Cardiac septum (tissue), 1 donor: ENCODE measurements at regions not wholly inside any gene's neighbourhood (a gene's known extent, or its start where the extent isn't known, plus 50 kb on each side); places are given as distances from the start of the nearest gene placed in this dataset.
"Not testable (repeated sequence)": the region's sequence is repeated elsewhere in the genome, so short reads cannot be mapped to it uniquely, and the experiment has no call there.

Source experiments
- DNase-seq: peaks from one replicate; pipeline ENCODE4 v3.0.0-alpha.2; 2020; ENCODE audit warnings: low spot score
- intact Hi-C: fragments of 100-400 bp; cut with DNase I; formaldehyde crosslinking; loops from one replicate; pipeline ENCODE4 v1.14.0; 2022
- donor health status: DM: no; HTN: no; CAD: no.

DNA sequence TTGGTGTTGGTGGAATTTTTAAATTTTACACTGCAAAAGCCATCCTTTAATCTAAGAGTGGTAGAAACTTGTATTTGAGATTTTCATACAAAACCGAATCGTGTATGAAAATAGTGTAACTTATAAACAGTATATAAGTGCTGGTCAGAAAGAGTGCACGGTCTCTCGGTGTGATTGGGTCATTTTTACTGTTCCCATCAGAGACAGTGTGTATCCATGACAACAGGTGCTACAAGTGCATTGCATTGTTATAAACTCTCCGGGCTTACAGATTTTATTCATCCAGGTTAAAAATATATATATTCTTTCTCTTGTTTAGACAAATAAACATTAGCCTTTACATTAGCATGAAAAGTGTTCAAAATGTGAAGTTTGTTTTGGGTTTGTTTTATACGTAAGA is 721.9 kb downstream of the METTL4 start:
- intact Hi-C loops: no loop called here
- no peak for DNase-seq

GRCh38 chr18:1857281-1857680 is 714.0 kb downstream of the METTL4 start:
- intact Hi-C loops, DNase-seq: not testable (repeated sequence)

GRCh38 chr18:1861473-1861872 is 709.8 kb downstream of the METTL4 start:
- intact Hi-C loops: no loop called here
- DNase-seq: no peak

- no peak for DNase-seq
- intact Hi-C loops: no loop called here
Measured at GRCh38 chr18:1865869-1866268, 705.4 kb downstream of the METTL4 start.

DNA sequence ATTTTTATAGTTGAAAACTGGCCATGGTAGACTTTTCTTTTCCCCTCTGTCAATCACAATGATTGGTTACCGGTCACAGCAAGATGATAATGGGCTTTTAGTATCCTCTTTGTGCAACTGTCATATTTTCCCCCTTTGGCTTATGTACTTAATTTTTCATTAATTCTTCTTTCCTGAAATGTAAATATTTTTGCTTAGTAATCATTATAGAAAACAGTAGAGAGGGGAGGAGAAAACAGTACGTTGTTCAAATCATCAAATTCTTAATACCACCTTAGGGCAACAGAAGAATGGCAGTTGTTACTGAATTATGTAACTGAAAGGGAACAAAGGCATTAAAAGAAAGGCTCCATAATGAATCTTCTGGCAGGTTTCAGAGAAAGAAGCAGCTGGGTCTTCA is 699.0 kb downstream of the METTL4 start:
- DNase-seq: no peak
- intact Hi-C loops: no loop called here

GRCh38 chr18:1875219-1875618 is 696.1 kb downstream of the METTL4 start:
- no peak for DNase-seq
- intact Hi-C loops: no loop called here

GRCh38 chr18:1884623-1885022 is 686.7 kb downstream of the METTL4 start:
- DNase-seq: no peak
- intact Hi-C loops: no loop called here

GRCh38 chr18:1891641-1892040 is 679.7 kb downstream of the METTL4 start:
- DNase-seq: no peak

GRCh38 chr18:1892191-1892590 is 679.1 kb downstream of the METTL4 start:
- no peak for DNase-seq
- intact Hi-C loops: no loop called here

More at GRCh38 chr18:1891641-1892040, 679.7 kb downstream of the METTL4 start:
- intact Hi-C loops: no loop called here

DNA sequence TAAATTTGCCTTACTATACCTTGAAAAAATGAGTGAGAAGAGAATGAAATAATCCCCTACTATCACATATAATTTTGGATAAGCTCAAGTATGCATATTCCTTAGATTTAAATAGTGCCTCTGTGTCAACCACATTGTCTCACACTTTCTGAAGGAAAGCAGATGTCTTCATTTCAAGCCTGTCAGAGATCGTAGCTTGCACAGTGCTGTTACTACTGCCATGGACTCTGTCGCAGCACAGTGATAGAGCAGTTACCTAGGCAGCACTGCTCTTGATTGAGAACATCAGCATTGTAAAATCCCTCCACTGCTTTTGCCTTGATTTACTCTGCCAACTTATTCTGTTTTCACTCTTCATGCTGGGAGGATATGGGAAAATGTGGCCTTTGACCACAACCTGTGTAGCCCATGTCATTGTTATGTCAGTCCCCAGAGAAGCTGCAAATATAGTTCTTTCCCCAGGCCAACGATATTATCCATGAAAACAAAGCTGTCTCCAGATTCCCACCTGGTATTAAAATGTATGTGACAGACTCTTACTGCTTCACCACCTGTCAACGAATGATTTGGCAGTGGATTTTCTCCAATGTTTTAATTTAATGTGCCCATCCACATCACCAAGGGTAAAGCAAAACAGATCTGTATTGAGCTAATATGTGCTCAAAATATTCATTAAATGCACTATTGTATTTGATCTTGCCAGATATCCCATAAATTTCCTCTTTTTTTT is 675.7 kb downstream of the METTL4 start:
- DNase-seq: no peak
- intact Hi-C loops: no loop called here

DNA sequence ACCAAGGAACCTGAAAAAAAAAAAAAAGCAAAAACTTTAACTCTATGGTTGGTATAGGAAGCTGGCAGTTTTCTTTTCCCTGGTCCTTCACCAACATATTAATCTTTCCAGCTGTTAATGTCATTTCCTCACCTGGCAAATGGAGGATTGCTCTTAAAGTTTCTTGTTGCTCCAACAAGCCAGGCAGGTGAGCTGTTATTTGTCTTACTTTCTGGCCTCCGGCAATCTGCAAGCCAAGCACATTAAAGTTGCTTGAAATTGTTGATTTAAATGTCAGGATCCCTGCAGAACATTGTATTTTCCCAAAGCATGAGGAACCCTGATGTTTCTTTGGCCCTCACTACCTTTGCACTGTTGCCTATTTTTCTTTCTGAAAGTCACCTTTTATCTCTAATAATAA is 664.9 kb downstream of the METTL4 start:
- intact Hi-C loops: no loop called here
- DNase-seq: no peak

DNA sequence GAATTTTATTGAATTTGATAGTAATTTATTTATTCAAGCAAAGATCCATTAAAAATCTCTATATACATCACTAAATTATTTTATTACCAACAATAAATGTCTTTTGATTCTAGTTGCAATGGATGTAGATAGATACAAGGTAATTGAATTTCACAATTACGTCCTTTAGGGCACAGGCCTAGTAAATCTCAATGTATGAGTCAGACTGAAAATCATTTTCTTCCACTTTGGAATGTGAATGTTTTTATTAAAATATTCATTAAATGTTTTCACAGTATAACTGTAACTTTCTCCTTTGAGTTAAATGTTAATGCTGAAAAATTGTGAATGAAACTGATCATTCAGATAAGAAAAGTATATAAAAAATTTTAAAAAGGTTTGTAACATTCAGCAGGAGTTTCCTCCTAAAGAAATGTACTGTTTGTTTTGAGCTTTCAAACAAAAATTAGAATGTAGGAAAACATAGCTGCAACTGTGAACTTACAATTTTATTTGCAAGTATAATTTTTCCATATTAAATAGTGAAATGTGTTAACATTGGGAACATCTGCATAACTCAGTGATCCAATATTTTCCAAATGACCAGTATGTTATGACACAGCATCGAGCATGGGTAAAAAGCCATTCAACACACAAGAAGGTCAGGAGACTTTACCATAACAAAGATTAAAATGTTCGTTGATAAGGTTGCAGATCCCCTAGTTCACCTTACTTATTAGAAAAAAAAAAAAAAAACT is 663.7 kb downstream of the METTL4 start:
- intact Hi-C loops: no loop called here
- DNase-seq: no peak

DNA sequence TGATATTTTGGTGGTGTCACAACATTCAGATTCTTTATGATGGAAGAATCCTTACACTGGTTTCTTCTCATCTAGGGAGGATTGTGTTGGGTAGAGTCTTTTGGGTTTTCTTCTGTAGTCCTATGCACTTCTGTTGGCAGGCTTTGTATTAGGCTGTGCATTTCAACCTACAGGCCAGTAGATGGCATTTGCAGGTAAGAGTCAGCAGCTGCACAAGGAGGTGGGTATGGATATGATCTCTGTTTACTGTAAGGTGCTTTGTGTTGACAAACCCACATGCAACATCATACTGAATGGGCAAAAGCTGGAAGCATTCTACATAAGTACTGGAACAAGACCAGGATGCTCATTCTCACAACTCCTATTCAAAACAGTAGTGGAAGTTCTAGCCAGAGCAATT is 656.8 kb downstream of the METTL4 start:
- DNase-seq: no peak
- intact Hi-C loops: no loop called here

DNA sequence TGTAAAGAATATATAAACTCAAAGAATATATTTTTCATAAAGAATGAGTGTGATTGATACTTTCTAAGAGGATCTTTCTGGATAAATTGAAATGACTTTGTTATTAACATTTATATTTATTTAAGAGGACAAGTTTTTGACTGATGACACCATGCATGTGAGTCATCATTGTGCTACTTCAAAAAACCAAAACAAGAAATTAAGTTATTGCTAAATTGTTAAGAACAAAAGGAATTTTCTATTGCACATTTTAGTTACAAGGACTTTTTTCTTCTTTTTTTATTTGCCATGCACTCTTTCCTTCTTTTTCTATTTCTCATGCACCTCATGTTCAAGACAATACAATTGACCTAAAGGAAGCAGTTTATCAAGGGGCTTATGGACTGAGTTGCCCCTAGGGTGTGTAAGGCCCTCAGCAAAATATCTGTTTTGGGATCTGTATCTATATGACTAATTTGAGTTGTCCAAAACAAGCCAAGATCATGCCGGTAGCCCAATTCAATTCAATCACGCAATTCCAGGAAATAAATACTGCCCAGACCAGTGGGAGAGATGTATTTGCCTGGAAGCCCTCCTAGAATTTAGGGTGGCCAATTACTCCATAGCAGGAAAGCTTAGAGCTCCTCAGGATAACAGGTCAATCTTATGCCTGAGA is 654.3 kb downstream of the METTL4 start:
- intact Hi-C loops: no loop called here

GRCh38 chr18:1917569-1917968 is 653.7 kb downstream of the METTL4 start:
- no peak for DNase-seq
- intact Hi-C loops: no loop called here

More for the DNA sequence above, 654.3 kb downstream of the METTL4 start:
- DNase-seq: no peak

- no peak for DNase-seq
- intact Hi-C loops: no loop called here
Measured at GRCh38 chr18:1922066-1922465, 649.2 kb downstream of the METTL4 start.

GRCh38 chr18:1928711-1929110 is 642.6 kb downstream of the METTL4 start:
- DNase-seq: no peak
- intact Hi-C loops: no loop called here

- intact Hi-C loops: no loop called here
- no peak for DNase-seq
Measured at GRCh38 chr18:1929720-1930119, 641.6 kb downstream of the METTL4 start.

- no peak for DNase-seq
- intact Hi-C loops: no loop called here
Measured at GRCh38 chr18:1930291-1931270, 640.7 kb downstream of the METTL4 start.

DNA sequence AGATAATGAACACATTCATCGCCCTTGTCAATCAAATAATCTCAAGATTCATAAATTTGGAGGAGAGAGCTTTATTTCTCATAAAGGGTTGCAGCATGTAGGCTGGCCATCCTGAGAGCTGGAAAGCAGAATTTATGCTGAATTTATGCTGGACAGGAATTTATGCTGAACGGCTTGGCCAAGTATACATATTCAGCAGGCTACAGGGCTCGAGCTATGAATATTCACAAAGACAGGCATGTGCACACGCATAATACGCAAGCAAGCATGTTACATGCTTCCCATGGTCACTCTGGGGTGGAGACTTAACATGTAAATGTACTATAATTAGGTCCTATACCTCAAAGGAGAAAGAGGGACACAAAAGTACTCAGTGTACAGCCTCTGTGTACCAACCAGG is 618.8 kb downstream of the METTL4 start:
- no peak for DNase-seq
- intact Hi-C loops: no loop called here
